Stimulated activated CD4-positive, alpha-beta T cell treated with anti-CD3 and anti-CD28 coated beads, Interleukin-1b, Interleukin-23, amount 100 ng/mL, for 4 hours (primary cell): ENCODE measurements at regions not wholly inside any gene's neighbourhood (a gene's known extent, or its start where the extent isn't known, plus 50 kb on each side); places are given as distances from the start of the nearest gene placed in this dataset.
"Not testable (repeated sequence)": the region's sequence is repeated elsewhere in the genome, so short reads cannot be mapped to it uniquely, and the experiment has no call there.

ENCODE experiments used
- DNase-seq, 2 donors: peaks; one replicate each; pipeline ENCODE4 v3.0.0-alpha.2; 2020; ENCODE audit warnings: low read depth in 2 of 2

DNA sequence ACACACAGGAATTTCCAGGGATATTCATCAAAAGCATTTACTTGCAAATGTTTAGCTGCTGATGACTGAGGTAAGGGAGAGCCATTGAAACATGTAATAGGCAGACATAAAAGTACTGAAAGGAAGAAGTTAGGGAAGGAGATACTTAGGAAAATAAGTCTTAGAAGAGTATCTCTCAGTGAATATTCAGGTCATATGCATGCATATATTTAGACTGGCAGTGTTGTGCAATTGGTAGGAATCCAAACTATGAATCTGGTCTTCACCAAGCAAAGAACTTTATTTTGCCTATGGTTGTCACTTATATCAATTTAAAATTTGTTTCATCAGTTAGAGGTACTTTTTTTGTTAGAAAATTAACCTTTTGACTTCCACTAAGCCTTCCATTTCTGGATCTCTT lies 1490.7 kb downstream of the SUCLG1 start:
- DNase-seq: no peak

- DNase-seq: no peak
Observed at GRCh38 chr2:82964341-82964740, 1494.7 kb downstream of the SUCLG1 start.

- no peak for DNase-seq
Observed at GRCh38 chr2:82959727-82960126, 1499.4 kb downstream of the SUCLG1 start.

DNA sequence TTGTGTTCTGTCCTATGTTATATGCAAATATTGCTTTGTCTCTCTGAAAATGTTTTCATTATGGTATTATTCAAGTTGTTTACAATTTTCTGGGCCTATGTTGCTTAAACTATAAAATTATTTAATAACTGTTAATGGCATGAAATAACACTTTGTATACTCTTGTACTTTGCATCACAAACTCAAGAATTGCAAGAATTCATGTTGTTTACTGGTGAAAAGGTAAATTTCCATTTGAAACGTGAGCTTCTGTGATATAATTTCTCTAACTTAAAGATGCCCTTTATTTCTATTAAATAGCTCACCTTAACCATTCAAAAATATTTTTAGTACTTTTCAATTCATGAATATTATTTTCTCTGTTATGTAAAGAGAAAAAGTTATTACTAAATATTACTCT lies 1504.2 kb downstream of the SUCLG1 start:
- no peak for DNase-seq

- no peak for DNase-seq
Observed at GRCh38 chr2:82939211-82939610, 1519.9 kb downstream of the SUCLG1 start.

DNA sequence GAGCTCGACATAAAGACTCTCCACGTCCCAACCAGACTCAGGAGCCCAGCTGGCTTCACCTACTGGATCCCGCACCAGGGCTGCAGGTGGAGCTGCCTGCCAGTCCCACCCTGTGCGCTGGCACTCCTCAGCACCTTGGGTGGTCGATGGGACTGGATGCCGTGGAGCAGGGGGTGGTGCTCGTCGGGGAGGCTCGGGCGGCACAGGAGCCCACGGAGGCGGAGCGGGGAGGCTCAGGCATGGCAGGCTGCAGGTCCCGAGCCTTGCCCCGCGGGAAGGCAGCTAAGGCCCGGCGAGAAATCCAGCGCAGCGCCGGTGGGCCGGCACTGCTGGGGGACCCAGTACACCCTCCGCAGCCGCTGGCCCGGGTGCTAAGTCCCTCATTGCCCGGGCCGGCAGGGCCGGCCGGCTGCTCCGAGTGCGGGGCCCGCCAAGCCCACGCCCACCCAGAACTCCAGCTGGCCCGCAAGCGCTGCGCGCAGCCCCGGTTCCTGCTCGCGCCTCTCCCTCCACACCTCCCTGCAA lies 1520.7 kb downstream of the SUCLG1 start:
- DNase-seq: not testable (repeated sequence)

DNA sequence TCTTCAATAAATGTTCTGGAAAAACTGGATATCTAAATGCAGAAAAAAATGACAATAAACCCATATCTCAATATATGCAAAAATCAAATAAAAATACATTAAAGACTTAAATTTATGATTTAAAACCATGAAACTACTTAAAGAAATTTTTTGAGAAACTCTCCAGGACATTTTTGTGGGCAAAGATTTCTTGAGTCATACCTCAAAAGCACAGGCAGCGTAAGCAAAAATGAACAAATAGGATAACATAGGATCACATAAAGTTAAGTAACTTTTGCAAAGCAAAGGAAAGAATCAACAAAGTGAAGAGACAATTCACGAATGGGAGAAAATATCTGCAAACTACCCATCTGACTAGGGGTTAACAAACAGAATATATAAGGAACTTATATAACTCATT lies 1545.5 kb downstream of the SUCLG1 start:
- DNase-seq: no peak

- DNase-seq: no peak
Observed at GRCh38 chr2:82896117-82896516, 1563.0 kb downstream of the SUCLG1 start.

GRCh38 chr2:82893190-82893589 lies 1565.9 kb downstream of the SUCLG1 start:
- no peak for DNase-seq

GRCh38 chr2:82879803-82880202 lies 1579.3 kb downstream of the SUCLG1 start:
- DNase-seq: no peak

GRCh38 chr2:82875858-82876257 lies 1583.2 kb downstream of the SUCLG1 start:
- no peak for DNase-seq

GRCh38 chr2:82857967-82858366 lies 1601.1 kb downstream of the SUCLG1 start:
- no peak for DNase-seq

DNA sequence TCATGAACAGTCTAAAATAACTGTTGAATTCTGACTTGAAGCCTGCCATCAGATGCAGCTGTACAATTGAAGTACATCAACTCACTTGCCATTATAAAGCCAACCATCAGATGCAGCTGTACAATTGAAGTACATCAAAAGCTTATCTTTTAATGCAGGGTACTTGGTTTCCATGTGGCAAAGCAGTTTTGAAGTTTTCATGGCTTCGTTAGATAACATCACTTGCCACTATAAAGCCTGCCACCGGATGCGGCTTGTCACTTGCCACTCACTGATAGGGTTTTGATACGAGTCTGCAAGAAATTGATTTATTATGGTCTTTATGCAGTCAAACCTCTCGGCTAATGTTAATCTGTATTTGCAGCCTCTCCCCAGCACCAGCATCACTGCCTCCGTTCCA lies 1605.8 kb downstream of the SUCLG1 start:
- no peak for DNase-seq

- no peak for DNase-seq
Observed at GRCh38 chr2:82852787-82853186, 1606.3 kb downstream of the SUCLG1 start.

GRCh38 chr2:82848285-82848684 lies 1610.8 kb downstream of the SUCLG1 start:
- DNase-seq: no peak

DNA sequence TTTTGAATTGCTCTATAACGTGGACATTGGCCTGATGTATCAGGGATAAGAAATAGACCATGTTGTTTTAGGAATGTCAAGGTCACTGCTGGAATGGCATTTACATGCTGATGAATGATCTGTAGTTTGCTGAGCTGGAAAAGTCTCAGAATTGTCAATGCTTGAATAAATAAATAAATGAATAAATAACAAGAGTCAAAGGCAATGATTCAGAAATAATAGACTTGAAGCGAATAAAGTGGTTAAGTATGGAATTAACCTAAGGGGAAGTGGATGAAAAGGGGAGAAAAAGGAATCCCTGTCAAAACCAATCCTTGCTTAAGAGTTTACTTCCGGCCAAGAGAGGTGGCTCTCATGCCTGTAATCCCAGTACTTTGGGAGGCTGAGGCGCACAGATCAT lies 1620.0 kb downstream of the SUCLG1 start:
- no peak for DNase-seq

- no peak for DNase-seq
Observed at GRCh38 chr2:82837588-82838304, 1621.3 kb downstream of the SUCLG1 start.

DNA sequence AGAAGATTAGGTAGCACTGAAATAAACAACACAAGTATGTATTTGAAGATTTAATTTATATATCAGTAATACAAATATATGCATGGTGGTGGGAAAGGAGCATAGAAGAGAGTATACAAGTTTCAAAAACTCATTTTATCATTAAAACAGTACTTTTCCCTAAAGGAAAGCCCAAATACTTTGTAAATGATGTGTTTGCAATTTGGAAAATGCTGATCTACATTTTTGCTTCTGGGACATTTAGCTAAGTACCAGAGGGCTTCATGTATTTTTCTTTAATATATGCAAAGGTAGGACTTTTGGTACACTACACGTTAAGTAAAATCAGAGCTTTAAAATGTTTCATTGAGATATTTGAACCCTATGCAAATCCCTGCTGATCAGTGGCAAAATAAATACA lies 1624.2 kb downstream of the SUCLG1 start:
- no peak for DNase-seq

- DNase-seq: no peak
Observed at GRCh38 chr2:82827426-82827825, 1631.7 kb downstream of the SUCLG1 start.

- DNase-seq: no peak
Observed at GRCh38 chr2:82826437-82826836, 1632.6 kb downstream of the SUCLG1 start.

DNA sequence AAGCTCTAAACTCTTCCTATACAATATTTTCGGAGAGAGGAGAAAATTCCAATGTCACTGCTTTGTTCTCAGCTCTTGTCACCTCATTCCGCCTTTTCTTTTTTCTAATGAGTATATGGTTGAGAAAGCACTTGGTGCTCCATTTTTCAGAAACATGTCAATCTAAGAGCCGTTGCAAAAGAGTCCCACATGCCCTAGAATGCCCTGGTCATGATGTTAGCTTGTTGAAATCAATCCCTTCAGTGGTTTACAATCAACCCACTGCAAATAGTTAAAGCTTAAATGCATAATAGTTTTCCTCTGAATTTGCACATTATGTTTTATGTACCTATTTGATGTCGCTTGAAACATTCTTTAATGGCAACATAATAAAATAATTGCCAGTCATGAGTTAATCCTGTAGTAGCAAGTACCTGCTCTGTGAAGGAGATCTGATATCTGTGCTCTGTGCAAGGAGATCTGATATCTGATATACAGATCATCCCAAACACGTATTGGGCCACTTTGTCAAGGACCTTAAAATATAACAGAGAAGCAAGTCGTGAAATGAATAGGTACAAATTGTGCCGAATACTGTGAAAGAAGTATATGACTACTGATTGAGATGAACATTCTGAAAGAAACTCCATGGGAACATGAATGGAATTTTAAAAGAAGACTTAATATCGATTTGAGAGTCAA lies 1633.5 kb downstream of the SUCLG1 start:
- DNase-seq: no peak

DNA sequence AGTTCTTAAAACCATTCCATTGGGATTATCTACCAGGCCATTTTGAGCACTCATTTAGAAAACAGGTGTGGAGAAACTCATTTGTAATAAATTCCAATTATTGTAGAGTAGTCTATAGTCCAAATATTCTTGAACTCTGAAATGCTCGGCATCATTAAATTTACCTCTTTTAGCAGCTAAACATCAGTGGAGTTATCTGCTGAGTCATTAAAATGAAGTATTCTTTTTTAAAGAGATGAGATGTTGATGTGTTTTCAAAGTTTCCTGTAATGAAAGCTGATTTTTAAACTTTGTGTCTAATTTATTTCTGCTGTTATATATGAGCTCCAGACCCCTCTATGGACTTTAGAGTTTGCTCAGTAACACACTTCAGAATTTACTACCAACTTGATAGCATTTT lies 1635.2 kb downstream of the SUCLG1 start:
- no peak for DNase-seq

- DNase-seq: no peak
Observed at GRCh38 chr2:82819951-82820350, 1639.1 kb downstream of the SUCLG1 start.
